Endodermal cell (in vitro differentiated cells): ENCODE measurements at regions not wholly inside any gene's neighbourhood (a gene's known extent, or its start where the extent isn't known, plus 50 kb on each side); places are given as distances from the start of the nearest gene placed in this dataset.

Source experiments
- DNase-seq: peaks from one replicate; pipeline ENCODE4 v3.0.0-alpha.2; 2017
- H3K27ac ChIP-seq: 2 replicates; pipeline ENCODE4 v1.5.1; 2013; ENCODE audit warnings: mild to moderate bottlenecking, low read depth, low read length, moderate library complexity
- H3K27me3 ChIP-seq: 2 replicates; pipeline ENCODE4 v1.6.1; 2013; ENCODE audit warnings: mild to moderate bottlenecking, low read length, moderate library complexity; ENCODE audit not compliant: insufficient read depth, control insufficient read depth, poor library complexity, severe bottlenecking
- H3K36me3 ChIP-seq: 2 replicates; pipeline ENCODE4 v1.7.0; 2013; ENCODE audit warnings: mild to moderate bottlenecking, low read length, moderate library complexity; ENCODE audit not compliant: control insufficient read depth, insufficient read depth
- H3K4me1 ChIP-seq: one replicate; pipeline ENCODE4 v1.7.0; 2013; ENCODE audit warnings: low read length; ENCODE audit not compliant: control insufficient read depth, insufficient read depth
- H3K4me3 ChIP-seq: 2 replicates; pipeline ENCODE4 v1.5.1; 2013; ENCODE audit warnings: mild to moderate bottlenecking, low read length, moderate library complexity
- H3K9ac ChIP-seq: 2 replicates; pipeline ENCODE4 v1.6.1; 2013; ENCODE audit warnings: mild to moderate bottlenecking, low read length, moderate library complexity; ENCODE audit not compliant: poor library complexity, severe bottlenecking; ENCODE audit errors: extremely low read depth
- H3K9me3 ChIP-seq: 2 replicates; pipeline ENCODE4 v1.6.1; 2013; ENCODE audit warnings: mild to moderate bottlenecking, low read length, moderate library complexity; ENCODE audit not compliant: control insufficient read depth
- H3K27ac Mint-ChIP-seq: 2 replicates; pipeline ENCODE4 v1.8.0; 2020; ENCODE audit warnings: mixed read lengths
- H3K27me3 Mint-ChIP-seq: 2 replicates; pipeline ENCODE4 v1.8.0; 2021; ENCODE audit warnings: mild to moderate bottlenecking, mixed read lengths; ENCODE audit not compliant: insufficient read depth
- H3K36me3 Mint-ChIP-seq: 2 replicates; pipeline ENCODE4 v1.8.0; 2020; ENCODE audit warnings: low read depth, mixed read lengths
- H3K4me1 Mint-ChIP-seq: 2 replicates; pipeline ENCODE4 v1.8.0; 2020; ENCODE audit warnings: mixed read lengths
- H3K4me3 Mint-ChIP-seq: 2 replicates; pipeline ENCODE4 v1.8.0; 2020; ENCODE audit warnings: mild to moderate bottlenecking, moderate library complexity, mixed read lengths
- H3K9me3 Mint-ChIP-seq: 2 replicates; pipeline ENCODE4 v1.8.0; 2020; ENCODE audit warnings: mild to moderate bottlenecking, mixed read lengths
- CTCF ChIP-seq: fragments of 200-600 bp; sonication (generic); conservative IDR thresholded peaks from 2 replicates; pipeline ENCODE4 v1.5.0; 2021; ENCODE audit warnings: antibody characterized with exemption, mild to moderate bottlenecking
- WGBS, 2 experiments: methylation state at CpG; one replicate each; pipeline versions ENCODE4 v1.1.5 to v1.1.7; 2013; ENCODE audit warnings: missing lambda C conversion rate in 2 of 2, mixed read lengths in 1 of 2; ENCODE audit not compliant: insufficient coverage in 1 of 2, insufficient read length in 1 of 2; 5-methylcytosine and 5-hydroxymethylcytosine counted together

GRCh38 chr11:112899235-112900006, 61.8 kb upstream of the NCAM1 start:
- H3K27me3 Mint-ChIP-seq: peaks cover 3% of the 10 kb centered on the region
- peaks cover 3% of the 10 kb centered on the region for H3K4me1 Mint-ChIP-seq
- H3K36me3 Mint-ChIP-seq: no peaks in the 10 kb centered on the region
- H3K9me3 Mint-ChIP-seq: peaks cover 2% of the 10 kb centered on the region
- Histone ChIP-seq H3K4me1 (no peaks in the 10 kb centered on the region), H3K27ac (no peak overlapping the region), H3K9ac (no peak overlapping the region), H3K27me3 (no peaks in the 10 kb centered on the region), H3K36me3 (no peaks in the 10 kb centered on the region), H3K4me3 (no peak overlapping the region), H3K9me3 (no peaks in the 10 kb centered on the region)
- no peak for DNase-seq
- H3K4me3 Mint-ChIP-seq: no peak overlapping the region
- WGBS, 2 experiments: 91 to 93% methylated on average over 4 of the region's 4 CpGs
- no peak for TF ChIP-seq CTCF
- H3K27ac Mint-ChIP-seq: no peak overlapping the region

GRCh38 chr11:112901924-112902323, 59.3 kb upstream of the NCAM1 start:
- Mint-ChIP-seq H3K36me3 (no peaks in the 10 kb centered on the region), H3K4me3 (no peak overlapping the region), H3K9me3 (peaks cover 1% of the 10 kb centered on the region), H3K27me3 (peaks cover 4% of the 10 kb centered on the region), H3K4me1 (peaks cover 3% of the 10 kb centered on the region), H3K27ac (no peak overlapping the region)
- TF ChIP-seq CTCF: no peak
- Histone ChIP-seq H3K27me3 (no peaks in the 10 kb centered on the region), H3K36me3 (no peaks in the 10 kb centered on the region), H3K27ac (no peak overlapping the region), H3K4me1 (no peaks in the 10 kb centered on the region), H3K4me3 (no peak overlapping the region), H3K9ac (no peak overlapping the region), H3K9me3 (no peaks in the 10 kb centered on the region)
- no peak for DNase-seq
- WGBS, 2 experiments: 92 to 100% methylated on average over 4 of the region's 4 CpGs

- Mint-ChIP-seq H3K36me3 (no peaks in the 10 kb centered on the region), H3K4me1 (peaks cover 3% of the 10 kb centered on the region), H3K27me3 (peaks cover 6% of the 10 kb centered on the region), H3K4me3 (no peak overlapping the region), H3K27ac (no peak overlapping the region), H3K9me3 (no peaks in the 10 kb centered on the region)
- Histone ChIP-seq H3K9me3 (no peaks in the 10 kb centered on the region), H3K9ac (no peak overlapping the region), H3K27ac (no peak overlapping the region), H3K36me3 (no peaks in the 10 kb centered on the region), H3K27me3 (no peaks in the 10 kb centered on the region), H3K4me3 (no peak overlapping the region), H3K4me1 (no peaks in the 10 kb centered on the region)
- TF ChIP-seq CTCF: no peak
- no peak for DNase-seq
- WGBS, 2 experiments: 95 to 100% methylated on average over 1 to 2 of the region's 2 CpGs
Measured at GRCh38 chr11:112902361-112903011, 58.7 kb upstream of the NCAM1 start.
